ENCODE measurements at regions not wholly inside any gene's neighbourhood (a gene's known extent, or its start where the extent isn't known, plus 50 kb on each side); places are given as distances from the start of the nearest gene placed in this dataset.

DNA sequence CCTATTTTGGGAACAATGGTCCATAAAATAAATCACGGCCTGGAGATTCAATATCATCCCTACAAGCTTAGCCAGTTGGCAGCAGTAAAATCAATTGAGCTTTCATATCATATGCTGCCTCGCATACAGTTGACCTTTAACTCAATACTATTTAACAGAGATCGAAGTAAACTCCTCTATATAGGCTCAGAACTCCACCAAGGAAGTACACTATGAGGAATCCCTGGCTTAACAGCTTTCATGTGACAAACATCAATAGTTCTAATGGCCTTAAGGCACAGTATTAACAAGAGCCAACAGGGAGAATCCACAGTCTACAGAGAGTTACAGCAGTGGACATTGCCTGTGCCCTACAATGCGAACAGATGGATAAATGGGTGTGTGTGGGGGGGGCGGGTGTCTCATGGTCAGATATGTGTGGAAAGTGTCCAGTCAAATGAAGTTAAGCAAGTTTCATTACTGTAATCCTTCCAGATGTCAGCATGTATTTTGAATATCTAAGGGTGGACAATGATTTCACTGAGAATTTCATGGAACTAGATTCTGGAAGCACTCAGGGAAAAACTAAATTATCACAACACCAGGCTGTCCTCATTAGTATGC, 98.2 kb upstream of the FAM9B start:
- Histone ChIP-seq H3K9ac (no peak overlapping the region), H3K9me3 (ENCODE audit: low read depth) (no peaks in the 10 kb centered on the region), H3K79me2 (ENCODE audit: insufficient read depth) (no peaks in the 10 kb centered on the region), H3K4me1 (ENCODE audit: insufficient read depth) (peaks cover 3% of the 10 kb centered on the region; the same call in 1 of the 2 replicates), H2AFZ (no peak overlapping the region), H3K27me3 (replicated peaks; ENCODE audit: insufficient read depth) (no peaks in the 10 kb centered on the region), H3K9me2 (ENCODE audit: insufficient read depth) (no peaks in the 10 kb centered on the region), H3K4me3 (no peak overlapping the region), H3K36me3 (ENCODE audit: low read depth) (no peaks in the 10 kb centered on the region), H3K27ac (no peak overlapping the region), H3K4me2 (ENCODE audit: unreplicated experiment) (no peak overlapping the region), H4K20me1 (ENCODE audit: insufficient read depth) (no peaks in the 10 kb centered on the region), H3F3A (ENCODE audit: insufficient read depth) (no peaks in the 10 kb centered on the region)
- TF ChIP-seq EZH2phosphoT487 (IDR thresholded peaks at IDR 0.05; ENCODE audit: insufficient read depth, low read depth) (no peak), EZH2 (IDR thresholded peaks at IDR 0.05; ENCODE audit: insufficient read depth, poor library complexity, severe bottlenecking) (no peak)
- WGBS, 2 experiments (ENCODE audit: low coverage in 1 of 2, low lambda C conversion rate in 2 of 2, missing lambda C conversion rate in 2 of 2), result 96 to 98% methylated on average over 4 to 5 of the region's 5 CpGs
- in situ Hi-C loops (cut with MboI), result no loop called here
- no peak for DNase-seq

DNA sequence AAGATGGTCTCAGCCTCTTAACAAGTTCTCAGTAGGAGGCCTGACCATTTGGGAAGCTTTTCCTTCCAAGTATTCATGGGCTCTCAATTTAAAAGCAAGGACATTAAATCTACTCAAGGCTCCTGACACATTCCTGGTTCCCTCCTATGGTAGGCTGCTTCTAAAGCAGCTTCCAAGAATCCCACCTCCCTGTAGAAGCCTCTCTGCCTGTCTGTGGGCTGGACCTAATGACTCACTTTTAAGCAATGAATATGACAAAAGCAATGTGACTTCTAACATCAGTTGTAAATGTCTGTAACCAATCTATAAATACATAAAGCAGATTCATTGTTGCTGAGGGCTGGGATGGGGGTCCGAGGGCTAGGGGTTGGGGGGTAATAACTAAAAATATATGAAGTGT, 99.5 kb upstream of the FAM9B start:
- Histone ChIP-seq H3K9ac (no peak overlapping the region), H3K36me3 (ENCODE audit: low read depth) (no peaks in the 10 kb centered on the region), H3K9me3 (ENCODE audit: low read depth) (no peaks in the 10 kb centered on the region), H3F3A (ENCODE audit: insufficient read depth) (no peaks in the 10 kb centered on the region), H3K27me3 (replicated peaks; ENCODE audit: insufficient read depth) (no peaks in the 10 kb centered on the region), H2AFZ (no peak overlapping the region), H3K9me2 (ENCODE audit: insufficient read depth) (no peaks in the 10 kb centered on the region), H3K27ac (no peak overlapping the region), H3K4me3 (no peak overlapping the region), H4K20me1 (ENCODE audit: insufficient read depth) (no peaks in the 10 kb centered on the region), H3K4me1 (ENCODE audit: insufficient read depth) (peaks cover 3% of the 10 kb centered on the region; the same call in 1 of the 2 replicates), H3K79me2 (ENCODE audit: insufficient read depth) (no peaks in the 10 kb centered on the region), H3K4me2 (ENCODE audit: unreplicated experiment) (no peak overlapping the region)
- TF ChIP-seq EZH2 (IDR thresholded peaks at IDR 0.05; ENCODE audit: insufficient read depth, poor library complexity, severe bottlenecking) (no peak), EZH2phosphoT487 (IDR thresholded peaks at IDR 0.05; ENCODE audit: insufficient read depth, low read depth) (no peak)
- 0% methylated on average over 1 of the region's 1 CpG; no CpG with 5 or more reads in 1 of the 2 experiments for WGBS, 2 experiments (ENCODE audit: low coverage in 1 of 2, low lambda C conversion rate in 2 of 2, missing lambda C conversion rate in 2 of 2)
- peak; percentile 53 for DNase-seq
- in situ Hi-C loops (cut with MboI), result no loop called here

DNA sequence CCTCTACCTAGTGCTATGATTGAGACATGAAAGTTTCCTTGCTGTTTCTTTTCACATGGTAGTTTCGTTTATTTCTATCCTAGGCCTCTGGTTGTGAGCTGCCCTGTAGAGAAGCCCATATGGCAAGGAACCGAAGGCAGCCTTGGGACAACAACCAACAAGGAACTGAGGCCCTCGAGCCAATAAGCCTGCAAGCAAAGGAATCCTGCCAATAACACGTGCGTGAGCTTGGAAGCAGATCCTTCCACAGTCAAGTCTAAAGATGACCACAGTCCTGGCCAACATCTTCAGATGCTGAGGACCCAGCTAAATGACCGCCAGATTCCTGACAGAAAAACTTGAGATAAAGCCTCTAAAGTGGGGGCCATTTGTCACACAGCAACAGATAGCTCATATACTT, 100.4 kb upstream of the FAM9B start:
- Histone ChIP-seq H3K9me3 (ENCODE audit: low read depth) (no peaks in the 10 kb centered on the region), H3F3A (ENCODE audit: insufficient read depth) (no peaks in the 10 kb centered on the region), H3K9ac (no peak overlapping the region), H3K4me2 (ENCODE audit: unreplicated experiment) (no peak overlapping the region), H3K4me3 (no peak overlapping the region), H4K20me1 (ENCODE audit: insufficient read depth) (no peaks in the 10 kb centered on the region), H3K79me2 (ENCODE audit: insufficient read depth) (no peaks in the 10 kb centered on the region), H3K36me3 (ENCODE audit: low read depth) (no peaks in the 10 kb centered on the region), H3K27me3 (replicated peaks; ENCODE audit: insufficient read depth) (no peaks in the 10 kb centered on the region), H2AFZ (no peak overlapping the region), H3K4me1 (ENCODE audit: insufficient read depth) (peaks cover 3% of the 10 kb centered on the region; the same call in 1 of the 2 replicates), H3K9me2 (ENCODE audit: insufficient read depth) (no peaks in the 10 kb centered on the region), H3K27ac (no peak overlapping the region)
- TF ChIP-seq EZH2phosphoT487 (IDR thresholded peaks at IDR 0.05; ENCODE audit: insufficient read depth, low read depth), result no peak
- no peak for TF ChIP-seq EZH2 (IDR thresholded peaks at IDR 0.05; ENCODE audit: insufficient read depth, poor library complexity, severe bottlenecking)
- in situ Hi-C loops (cut with MboI), result no loop called here
- 90 to 100% methylated on average over 6 of the region's 6 CpGs for WGBS, 2 experiments (ENCODE audit: low coverage in 1 of 2, low lambda C conversion rate in 2 of 2, missing lambda C conversion rate in 2 of 2)
- no peak for DNase-seq

DNA sequence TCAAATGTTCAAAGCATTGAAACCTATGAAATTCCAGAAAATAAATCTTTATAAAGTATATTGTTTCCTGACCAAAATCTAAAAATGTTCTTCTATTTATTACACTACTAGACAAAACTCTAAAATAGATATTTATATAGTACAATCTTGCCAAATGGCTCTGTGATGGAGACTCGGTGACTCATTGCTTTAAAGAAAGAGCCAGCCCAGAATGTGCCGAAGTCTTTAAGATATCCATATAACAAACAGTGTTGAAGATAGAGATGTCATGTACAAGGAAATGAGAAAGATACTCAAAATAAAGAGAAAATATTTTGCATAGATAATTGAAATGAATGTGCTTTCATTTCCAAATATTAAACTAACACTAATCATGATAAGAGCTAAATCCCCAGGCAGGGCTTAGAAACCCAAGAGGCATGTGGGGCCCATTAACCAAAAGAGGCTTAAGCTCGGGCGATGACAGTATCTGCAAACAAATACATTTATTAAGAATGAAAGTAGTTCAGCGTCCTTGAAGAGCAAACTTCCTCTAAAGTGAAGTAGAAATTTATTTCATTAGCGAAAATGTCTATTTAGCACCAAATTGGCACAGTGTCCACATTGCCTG, 102.1 kb upstream of the FAM9B start:
- TF ChIP-seq EZH2phosphoT487 (IDR thresholded peaks at IDR 0.05; ENCODE audit: insufficient read depth, low read depth) (no peak), EZH2 (IDR thresholded peaks at IDR 0.05; ENCODE audit: insufficient read depth, poor library complexity, severe bottlenecking) (no peak)
- H3F3A ChIP-seq (ENCODE audit: insufficient read depth), result no peaks in the 10 kb centered on the region
- WGBS, 2 experiments (ENCODE audit: low coverage in 1 of 2, low lambda C conversion rate in 2 of 2, missing lambda C conversion rate in 2 of 2), result 78% methylated on average over 6 of the region's 6 CpGs
- no peak overlapping the region for H3K27ac ChIP-seq
- no peaks in the 10 kb centered on the region for H3K36me3 ChIP-seq (ENCODE audit: low read depth)
- H4K20me1 ChIP-seq (ENCODE audit: insufficient read depth), result no peaks in the 10 kb centered on the region
- no peak overlapping the region for H2AFZ ChIP-seq
- H3K4me1 ChIP-seq (ENCODE audit: insufficient read depth), result peaks cover 3% of the 10 kb centered on the region; the same call in 1 of the 2 replicates
- in situ Hi-C loops (cut with MboI), result no loop called here
- no peaks in the 10 kb centered on the region for H3K79me2 ChIP-seq (ENCODE audit: insufficient read depth)
- no peaks in the 10 kb centered on the region for H3K9me2 ChIP-seq (ENCODE audit: insufficient read depth)
- H3K27me3 ChIP-seq (replicated peaks; ENCODE audit: insufficient read depth), result no peaks in the 10 kb centered on the region
- peak; percentile 42 for DNase-seq
- H3K9ac ChIP-seq, result no peak overlapping the region
- no peak overlapping the region for H3K4me3 ChIP-seq
- H3K9me3 ChIP-seq (ENCODE audit: low read depth), result no peaks in the 10 kb centered on the region
- H3K4me2 ChIP-seq (ENCODE audit: unreplicated experiment), result no peak overlapping the region

Measured in GM23248 (cell line).